ENCODE measurements at regions not wholly inside any gene's neighbourhood (a gene's known extent, or its start where the extent isn't known, plus 50 kb on each side); places are given as distances from the start of the nearest gene placed in this dataset.

DNA sequence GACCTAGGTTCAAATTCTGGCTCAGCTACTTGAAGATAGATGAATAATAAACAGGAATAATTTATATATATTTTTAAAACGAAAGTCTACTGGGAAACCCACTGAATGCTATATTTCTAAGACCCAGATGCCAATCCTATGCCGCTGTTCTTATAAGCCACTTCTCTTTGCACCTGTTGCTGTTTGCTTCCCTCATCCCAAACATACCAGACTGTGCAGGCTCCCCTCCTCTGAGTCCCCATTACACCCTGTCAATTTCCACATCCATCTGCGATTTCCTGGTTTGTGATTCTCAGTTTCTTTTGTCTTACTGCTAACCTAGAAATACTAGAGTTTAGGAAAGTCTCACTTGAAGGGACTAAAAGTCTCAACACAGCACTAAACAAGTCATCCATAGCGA, 92.8 kb upstream of the CAST start:
- Histone ChIP-seq H3K9me3 (ENCODE audit: low read length) (no peaks in the 10 kb centered on the region), H3K4me1 (ENCODE audit: insufficient read depth, low read length) (no peaks in the 10 kb centered on the region), H3K27ac (ENCODE audit: low read depth, low read length) (no peak overlapping the region), H3K4me3 (ENCODE audit: low read depth in 1 of 2, low read length in 2 of 2) (no peak overlapping the region), H3K27me3 (ENCODE audit: control insufficient read depth in 1 of 2, insufficient read depth in 2 of 2, low read length in 2 of 2) (no peaks in the 10 kb centered on the region), H3K9ac (ENCODE audit: low read length) (no peak overlapping the region), H3K36me3 (ENCODE audit: insufficient read depth, low read length) (no peaks in the 10 kb centered on the region)

DNA sequence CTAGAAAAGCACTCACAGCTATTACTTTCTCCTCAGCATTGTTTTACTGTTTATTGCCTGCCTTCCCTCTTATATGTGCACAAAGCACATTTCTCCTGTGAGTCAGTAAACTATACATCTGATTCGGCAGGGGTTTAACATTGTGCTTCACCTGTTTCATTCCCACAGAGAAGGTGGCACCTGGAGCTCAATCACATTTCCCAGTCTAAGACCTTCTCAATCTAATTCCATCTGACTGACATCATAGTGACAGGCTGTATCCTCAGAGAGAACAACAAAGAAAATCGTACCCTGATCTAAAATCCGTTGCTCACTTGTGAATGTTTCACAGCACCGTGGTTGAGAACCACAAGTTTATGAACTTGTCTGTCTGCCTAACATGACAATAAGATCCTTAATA, 92.4 kb upstream of the CAST start:
- no peak overlapping the region for H3K9ac ChIP-seq (ENCODE audit: low read length)
- H3K27me3 ChIP-seq (ENCODE audit: control insufficient read depth in 1 of 2, insufficient read depth in 2 of 2, low read length in 2 of 2): no peaks in the 10 kb centered on the region
- H3K4me3 ChIP-seq (ENCODE audit: low read depth in 1 of 2, low read length in 2 of 2): no peak overlapping the region
- no peaks in the 10 kb centered on the region for H3K36me3 ChIP-seq (ENCODE audit: insufficient read depth, low read length)
- no peaks in the 10 kb centered on the region for H3K9me3 ChIP-seq (ENCODE audit: low read length)
- no peak overlapping the region for H3K27ac ChIP-seq (ENCODE audit: low read depth, low read length)
- H3K4me1 ChIP-seq (ENCODE audit: insufficient read depth, low read length): no peaks in the 10 kb centered on the region

DNA sequence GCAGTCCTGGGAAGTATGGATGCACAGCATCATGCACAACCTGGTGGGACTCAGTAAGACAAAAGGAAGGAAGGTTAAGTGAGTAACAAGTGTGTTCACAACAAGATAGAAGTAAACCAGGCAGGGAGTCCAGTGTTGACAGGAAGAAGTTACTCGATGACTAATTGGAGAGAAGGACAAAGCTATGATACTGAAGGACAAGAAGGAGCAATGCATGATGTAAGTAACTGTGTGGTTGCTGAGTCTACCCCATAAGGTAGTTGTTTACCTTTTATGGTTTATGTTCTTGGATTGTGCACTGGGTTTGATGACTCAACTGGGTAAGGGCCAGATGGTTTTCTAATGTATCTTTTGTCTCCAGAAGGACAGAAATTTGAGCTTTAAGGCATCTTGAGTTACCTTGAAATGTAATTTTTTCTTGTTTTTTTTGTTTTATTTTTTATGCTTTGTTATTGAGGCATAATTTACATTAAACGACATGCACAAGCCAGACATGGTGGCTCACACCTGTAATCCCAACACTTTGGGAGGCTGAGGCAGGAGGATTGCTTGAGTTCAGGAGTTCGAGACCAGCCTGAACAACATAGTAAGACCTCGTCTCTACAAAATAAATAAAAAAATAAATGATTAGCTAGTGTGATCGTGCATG, 89.2 kb upstream of the CAST start:
- no peak overlapping the region for H3K4me3 ChIP-seq (ENCODE audit: low read depth in 1 of 2, low read length in 2 of 2)
- H3K4me1 ChIP-seq (ENCODE audit: insufficient read depth, low read length): no peaks in the 10 kb centered on the region
- no peaks in the 10 kb centered on the region for H3K9me3 ChIP-seq (ENCODE audit: low read length)
- no peaks in the 10 kb centered on the region for H3K27me3 ChIP-seq (ENCODE audit: control insufficient read depth in 1 of 2, insufficient read depth in 2 of 2, low read length in 2 of 2)
- H3K27ac ChIP-seq (ENCODE audit: low read depth, low read length): no peak overlapping the region
- H3K9ac ChIP-seq (ENCODE audit: low read length): no peak overlapping the region
- H3K36me3 ChIP-seq (ENCODE audit: insufficient read depth, low read length): no peaks in the 10 kb centered on the region

DNA sequence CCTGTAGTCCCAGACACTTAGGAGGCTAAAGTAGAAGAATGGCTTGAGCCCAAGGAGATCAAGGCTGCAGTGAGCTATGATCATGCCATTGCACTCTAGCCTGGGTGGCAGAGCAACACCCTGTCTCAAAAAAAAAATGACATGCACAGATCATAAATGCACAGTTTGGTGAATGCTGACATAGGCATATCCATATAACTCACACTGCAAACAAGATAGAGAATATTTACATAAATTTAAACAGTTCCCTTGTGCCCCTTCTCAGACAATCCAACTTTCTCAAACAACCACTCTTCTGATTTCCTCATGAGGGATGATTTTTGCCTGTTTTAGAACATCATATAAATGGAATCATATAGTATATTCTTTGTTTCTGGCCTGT, 88.7 kb upstream of the CAST start:
- no peak overlapping the region for H3K27ac ChIP-seq (ENCODE audit: low read depth, low read length)
- H3K9ac ChIP-seq (ENCODE audit: low read length): no peak overlapping the region
- H3K27me3 ChIP-seq (ENCODE audit: control insufficient read depth in 1 of 2, insufficient read depth in 2 of 2, low read length in 2 of 2): no peaks in the 10 kb centered on the region
- H3K9me3 ChIP-seq (ENCODE audit: low read length): no peaks in the 10 kb centered on the region
- no peak overlapping the region for H3K4me3 ChIP-seq (ENCODE audit: low read depth in 1 of 2, low read length in 2 of 2)
- H3K36me3 ChIP-seq (ENCODE audit: insufficient read depth, low read length): no peaks in the 10 kb centered on the region
- no peaks in the 10 kb centered on the region for H3K4me1 ChIP-seq (ENCODE audit: insufficient read depth, low read length)

DNA sequence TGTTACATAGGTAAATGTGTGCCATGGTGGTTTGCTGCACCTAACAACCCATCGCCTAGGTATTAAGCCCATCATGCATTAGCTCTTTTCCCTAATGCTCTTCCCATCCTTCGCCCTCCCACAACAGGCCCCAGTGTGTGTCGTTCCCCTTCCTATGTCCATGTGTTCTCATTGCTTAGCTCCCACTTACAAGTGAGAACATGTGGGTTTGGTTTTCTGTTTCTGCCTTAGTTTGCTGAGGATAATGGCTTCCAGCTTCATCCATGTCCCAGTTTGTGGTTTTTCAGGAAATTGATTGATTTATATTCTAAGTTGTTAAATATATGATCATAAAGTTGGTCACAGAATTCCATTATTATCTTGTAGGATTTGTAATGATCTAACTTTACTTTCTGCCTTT, 85.3 kb upstream of the CAST start:
- Histone ChIP-seq H3K27me3 (ENCODE audit: control insufficient read depth in 1 of 2, insufficient read depth in 2 of 2, low read length in 2 of 2) (no peaks in the 10 kb centered on the region), H3K9ac (ENCODE audit: low read length) (no peak overlapping the region), H3K9me3 (ENCODE audit: low read length) (no peaks in the 10 kb centered on the region), H3K4me1 (ENCODE audit: insufficient read depth, low read length) (no peaks in the 10 kb centered on the region), H3K4me3 (ENCODE audit: low read depth in 1 of 2, low read length in 2 of 2) (no peak overlapping the region), H3K27ac (ENCODE audit: low read depth, low read length) (no peak overlapping the region), H3K36me3 (ENCODE audit: insufficient read depth, low read length) (no peaks in the 10 kb centered on the region)

DNA sequence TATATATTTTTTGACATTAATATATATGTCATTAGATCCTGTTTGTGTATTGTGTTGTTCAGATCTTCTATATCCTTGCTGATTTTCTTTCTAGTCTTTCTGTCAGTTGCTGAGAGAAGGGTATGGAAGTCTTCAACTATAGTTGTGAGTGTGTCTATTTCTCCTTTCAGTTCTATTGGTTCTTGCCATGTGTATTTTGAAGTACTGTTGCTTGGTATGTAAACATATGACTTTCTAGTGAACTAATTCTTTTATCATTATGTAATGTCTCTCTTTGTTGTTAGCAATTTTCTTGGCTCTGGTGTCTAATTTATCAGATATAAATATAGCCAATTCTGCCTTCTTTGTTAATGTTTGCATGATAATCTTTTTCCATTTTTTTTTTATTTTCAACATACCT, 84.3 kb upstream of the CAST start:
- Histone ChIP-seq H3K4me1 (ENCODE audit: insufficient read depth, low read length) (no peaks in the 10 kb centered on the region), H3K9ac (ENCODE audit: low read length) (no peak overlapping the region), H3K27ac (ENCODE audit: low read depth, low read length) (no peak overlapping the region), H3K36me3 (ENCODE audit: insufficient read depth, low read length) (no peaks in the 10 kb centered on the region), H3K9me3 (ENCODE audit: low read length) (no peaks in the 10 kb centered on the region), H3K27me3 (ENCODE audit: control insufficient read depth in 1 of 2, insufficient read depth in 2 of 2, low read length in 2 of 2) (no peaks in the 10 kb centered on the region), H3K4me3 (ENCODE audit: low read depth in 1 of 2, low read length in 2 of 2) (no peak overlapping the region)

DNA sequence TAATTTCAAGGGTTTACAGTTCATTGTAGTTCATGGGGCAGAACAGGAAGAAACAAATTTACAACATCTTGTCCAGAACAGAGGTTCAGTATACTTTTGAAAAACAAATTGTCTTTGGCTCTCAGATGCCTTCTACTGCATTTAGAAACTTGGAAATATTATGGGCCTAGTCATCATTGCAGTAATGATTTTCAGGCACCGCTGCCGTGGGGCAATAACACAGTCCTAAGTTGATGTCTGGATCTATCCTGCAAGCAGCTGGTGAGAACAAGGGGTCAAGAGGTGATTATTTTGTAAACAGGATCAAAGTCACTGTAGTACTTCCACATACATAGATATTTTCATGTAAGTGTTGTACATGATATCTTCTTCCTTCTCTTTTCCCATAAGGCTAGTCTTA, 82.5 kb upstream of the CAST start:
- no peak overlapping the region for H3K4me3 ChIP-seq (ENCODE audit: low read depth in 1 of 2, low read length in 2 of 2)
- no peaks in the 10 kb centered on the region for H3K9me3 ChIP-seq (ENCODE audit: low read length)
- no peaks in the 10 kb centered on the region for H3K4me1 ChIP-seq (ENCODE audit: insufficient read depth, low read length)
- no peak overlapping the region for H3K9ac ChIP-seq (ENCODE audit: low read length)
- no peak overlapping the region for H3K27ac ChIP-seq (ENCODE audit: low read depth, low read length)
- H3K36me3 ChIP-seq (ENCODE audit: insufficient read depth, low read length): no peaks in the 10 kb centered on the region
- no peaks in the 10 kb centered on the region for H3K27me3 ChIP-seq (ENCODE audit: control insufficient read depth in 1 of 2, insufficient read depth in 2 of 2, low read length in 2 of 2)

DNA sequence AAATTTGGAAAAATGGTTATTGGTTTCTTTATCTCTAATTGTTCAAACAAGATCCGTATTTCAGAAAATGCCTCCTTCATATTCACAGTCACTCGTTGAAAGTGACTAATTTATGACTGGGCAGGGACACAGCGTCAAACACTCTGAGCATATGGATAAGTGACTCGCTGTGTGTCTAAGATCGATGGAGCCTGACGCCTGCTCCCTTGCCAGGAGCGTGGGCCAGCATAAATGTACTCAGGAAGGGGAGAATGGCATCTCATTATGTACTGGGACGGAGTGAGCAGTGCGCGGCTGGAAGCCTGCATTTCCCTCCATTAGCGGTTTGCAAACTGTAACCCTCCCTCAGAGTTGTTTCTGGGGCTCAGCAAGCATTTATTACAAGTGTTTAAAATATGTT, 79.8 kb upstream of the CAST start:
- Histone ChIP-seq H3K9me3 (ENCODE audit: low read length) (no peaks in the 10 kb centered on the region), H3K27ac (ENCODE audit: low read depth, low read length) (no peak overlapping the region), H3K27me3 (ENCODE audit: control insufficient read depth in 1 of 2, insufficient read depth in 2 of 2, low read length in 2 of 2) (no peaks in the 10 kb centered on the region), H3K4me1 (ENCODE audit: insufficient read depth, low read length) (no peaks in the 10 kb centered on the region), H3K36me3 (ENCODE audit: insufficient read depth, low read length) (no peaks in the 10 kb centered on the region), H3K9ac (ENCODE audit: low read length) (no peak overlapping the region), H3K4me3 (ENCODE audit: low read depth in 1 of 2, low read length in 2 of 2) (no peak overlapping the region)

DNA sequence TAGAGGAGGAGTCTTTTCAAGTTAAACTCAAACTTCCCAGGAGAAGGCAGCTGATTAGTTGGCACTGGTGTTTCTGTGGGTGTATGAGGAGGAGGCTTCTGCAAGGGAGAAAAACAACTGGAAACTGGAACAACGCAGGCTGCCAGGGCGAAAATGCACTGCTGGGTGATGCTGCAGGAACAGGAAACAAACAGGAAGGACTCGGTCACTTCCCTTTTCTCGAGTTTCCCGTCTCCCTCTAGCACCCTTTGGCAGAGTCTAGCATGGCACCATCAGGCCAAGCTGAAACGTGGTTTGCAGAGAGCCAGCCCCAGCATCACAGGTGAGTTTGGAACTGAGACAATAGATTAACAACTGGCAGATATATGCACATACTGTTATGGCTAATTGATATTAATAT, 77.5 kb upstream of the CAST start:
- Histone ChIP-seq H3K27ac (ENCODE audit: low read depth, low read length) (no peak overlapping the region), H3K4me3 (ENCODE audit: low read depth in 1 of 2, low read length in 2 of 2) (no peak overlapping the region), H3K9ac (ENCODE audit: low read length) (no peak overlapping the region), H3K36me3 (ENCODE audit: insufficient read depth, low read length) (no peaks in the 10 kb centered on the region), H3K4me1 (ENCODE audit: insufficient read depth, low read length) (no peaks in the 10 kb centered on the region), H3K9me3 (ENCODE audit: low read length) (no peaks in the 10 kb centered on the region), H3K27me3 (ENCODE audit: control insufficient read depth in 1 of 2, insufficient read depth in 2 of 2, low read length in 2 of 2) (no peaks in the 10 kb centered on the region)

DNA sequence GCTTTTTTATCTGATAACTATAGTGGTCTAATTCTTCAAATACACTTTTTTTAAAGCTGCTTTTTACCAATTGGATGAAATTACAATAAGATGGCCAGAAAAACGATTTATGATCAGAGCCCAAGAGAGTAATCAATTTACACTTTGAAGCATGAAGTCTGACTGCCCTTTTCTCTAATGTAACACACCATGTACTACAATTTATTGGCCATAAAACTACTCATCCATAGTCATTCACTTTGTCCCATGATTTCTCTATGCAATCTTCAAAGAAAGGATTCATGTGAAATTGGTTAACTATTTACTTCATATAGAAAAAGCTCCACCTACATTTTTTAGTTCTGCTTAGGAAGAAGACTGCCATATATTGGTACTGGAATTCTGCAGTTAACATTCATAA, 73.6 kb upstream of the CAST start:
- Histone ChIP-seq H3K9ac (ENCODE audit: low read length) (no peak overlapping the region), H3K27me3 (ENCODE audit: control insufficient read depth in 1 of 2, insufficient read depth in 2 of 2, low read length in 2 of 2) (no peaks in the 10 kb centered on the region), H3K4me1 (ENCODE audit: insufficient read depth, low read length) (no peaks in the 10 kb centered on the region)

DNA sequence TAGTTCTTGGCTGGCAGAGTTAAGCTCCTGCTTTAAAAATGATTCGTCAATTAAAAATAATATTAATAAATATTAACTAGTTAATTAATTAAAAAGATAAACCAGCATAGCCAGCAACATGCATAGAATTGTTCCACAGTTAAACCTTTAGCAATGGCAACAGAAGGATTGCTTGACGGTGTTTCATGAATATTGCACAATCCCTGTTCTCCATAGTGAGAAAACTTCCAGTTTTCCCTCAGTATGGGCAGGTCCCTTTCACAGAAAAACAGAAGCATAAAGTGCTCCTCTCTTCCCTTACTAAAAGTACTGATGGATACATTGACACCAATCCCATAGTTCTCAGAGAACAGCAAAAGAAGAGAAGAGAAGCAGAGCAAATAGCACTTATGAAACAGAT, 71.4 kb upstream of the CAST start:
- no peak overlapping the region for H3K9ac ChIP-seq (ENCODE audit: low read length)

More for the DNA sequence above, 73.6 kb upstream of the CAST start:
- H3K4me3 ChIP-seq (ENCODE audit: low read depth in 1 of 2, low read length in 2 of 2): no peak overlapping the region
- H3K36me3 ChIP-seq (ENCODE audit: insufficient read depth, low read length): no peaks in the 10 kb centered on the region
- no peaks in the 10 kb centered on the region for H3K9me3 ChIP-seq (ENCODE audit: low read length)
- no peak overlapping the region for H3K27ac ChIP-seq (ENCODE audit: low read depth, low read length)

DNA sequence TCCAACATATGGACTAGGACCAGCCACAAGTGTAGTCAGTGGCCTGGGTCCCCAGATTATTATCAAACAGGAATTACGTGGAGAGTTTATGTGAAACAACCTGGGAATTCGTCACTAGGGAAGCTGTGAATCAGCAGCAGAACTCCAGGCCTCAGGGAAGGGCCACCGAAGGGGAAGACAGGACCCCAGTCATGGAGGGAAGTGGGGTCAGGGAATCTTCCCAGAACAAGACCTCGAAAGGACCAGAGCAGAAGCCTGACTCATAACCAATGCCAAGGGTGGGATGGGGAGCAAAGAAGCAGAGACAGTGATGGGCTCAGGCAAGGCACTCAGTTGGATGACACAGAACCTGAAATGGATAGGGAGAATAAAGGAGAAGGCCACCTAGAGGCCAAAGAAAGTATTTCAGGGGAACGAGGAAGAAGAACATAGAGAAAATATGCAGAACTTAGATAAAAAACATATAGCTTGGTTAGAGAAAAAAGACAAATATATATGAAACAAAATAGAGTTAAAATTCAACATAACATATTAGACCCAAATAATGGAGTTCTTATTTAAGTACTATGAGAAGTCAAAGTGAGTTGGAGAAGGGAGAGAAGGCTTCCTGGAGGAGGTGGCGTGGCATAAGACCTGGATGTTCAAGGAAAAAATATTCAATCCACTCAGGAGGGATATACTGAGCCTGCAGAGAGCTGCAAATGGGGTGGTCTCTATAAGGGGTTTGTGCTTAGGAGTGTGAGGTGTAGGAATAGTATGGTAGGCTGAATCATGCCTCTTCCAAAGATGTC, 66.7 kb upstream of the CAST start:
- no peak overlapping the region for H3K9ac ChIP-seq (ENCODE audit: low read length)
- no peak overlapping the region for H3K27ac ChIP-seq (ENCODE audit: low read depth, low read length)
- no peak overlapping the region for H3K4me3 ChIP-seq (ENCODE audit: low read depth in 1 of 2, low read length in 2 of 2)
- H3K4me1 ChIP-seq (ENCODE audit: insufficient read depth, low read length): no peaks in the 10 kb centered on the region
- H3K36me3 ChIP-seq (ENCODE audit: insufficient read depth, low read length): no peaks in the 10 kb centered on the region
- no peaks in the 10 kb centered on the region for H3K27me3 ChIP-seq (ENCODE audit: control insufficient read depth in 1 of 2, insufficient read depth in 2 of 2, low read length in 2 of 2)
- no peaks in the 10 kb centered on the region for H3K9me3 ChIP-seq (ENCODE audit: low read length)

More for the DNA sequence above, 71.4 kb upstream of the CAST start:
- H3K4me1 ChIP-seq (ENCODE audit: insufficient read depth, low read length): no peaks in the 10 kb centered on the region
- no peak overlapping the region for H3K27ac ChIP-seq (ENCODE audit: low read depth, low read length)
- no peak overlapping the region for H3K4me3 ChIP-seq (ENCODE audit: low read depth in 1 of 2, low read length in 2 of 2)
- no peaks in the 10 kb centered on the region for H3K27me3 ChIP-seq (ENCODE audit: control insufficient read depth in 1 of 2, insufficient read depth in 2 of 2, low read length in 2 of 2)
- no peaks in the 10 kb centered on the region for H3K36me3 ChIP-seq (ENCODE audit: insufficient read depth, low read length)
- H3K9me3 ChIP-seq (ENCODE audit: low read length): no peaks in the 10 kb centered on the region

Measured in muscle layer of colon (tissue), 2 donors.